Astrocyte (in vitro differentiated cells and primary cell): ENCODE measurements at regions not wholly inside any gene's neighbourhood (a gene's known extent, or its start where the extent isn't known, plus 50 kb on each side); places are given as distances from the start of the nearest gene placed in this dataset.

Experiments used
- CTCF ChIP-seq: IDR thresholded peaks from 2 replicates; pipeline ENCODE4 v1.5.1; 2011; ENCODE audit warnings: low read depth, mild to moderate bottlenecking, inconsistent platforms, low read length, moderate library complexity; ENCODE audit not compliant: insufficient read depth
- EZH2 ChIP-seq: IDR thresholded peaks from 2 replicates; pipeline ENCODE4 v1.6.1; 2012; ENCODE audit warnings: mild to moderate bottlenecking, low read length, inconsistent platforms; ENCODE audit not compliant: insufficient read depth

GRCh38 chr4:125013891-125014290 is 300.9 kb upstream of the FAT4 start:
- TF ChIP-seq EZH2 (no peak), CTCF (no peak)
